ENCODE measurements at regions not wholly inside any gene's neighbourhood (a gene's known extent, or its start where the extent isn't known, plus 50 kb on each side); places are given as distances from the start of the nearest gene placed in this dataset.

GRCh38 chr10:58903071-58903470 is 273.4 kb upstream of the PHYHIPL start:
- TF ChIP-seq, protein P1, sequence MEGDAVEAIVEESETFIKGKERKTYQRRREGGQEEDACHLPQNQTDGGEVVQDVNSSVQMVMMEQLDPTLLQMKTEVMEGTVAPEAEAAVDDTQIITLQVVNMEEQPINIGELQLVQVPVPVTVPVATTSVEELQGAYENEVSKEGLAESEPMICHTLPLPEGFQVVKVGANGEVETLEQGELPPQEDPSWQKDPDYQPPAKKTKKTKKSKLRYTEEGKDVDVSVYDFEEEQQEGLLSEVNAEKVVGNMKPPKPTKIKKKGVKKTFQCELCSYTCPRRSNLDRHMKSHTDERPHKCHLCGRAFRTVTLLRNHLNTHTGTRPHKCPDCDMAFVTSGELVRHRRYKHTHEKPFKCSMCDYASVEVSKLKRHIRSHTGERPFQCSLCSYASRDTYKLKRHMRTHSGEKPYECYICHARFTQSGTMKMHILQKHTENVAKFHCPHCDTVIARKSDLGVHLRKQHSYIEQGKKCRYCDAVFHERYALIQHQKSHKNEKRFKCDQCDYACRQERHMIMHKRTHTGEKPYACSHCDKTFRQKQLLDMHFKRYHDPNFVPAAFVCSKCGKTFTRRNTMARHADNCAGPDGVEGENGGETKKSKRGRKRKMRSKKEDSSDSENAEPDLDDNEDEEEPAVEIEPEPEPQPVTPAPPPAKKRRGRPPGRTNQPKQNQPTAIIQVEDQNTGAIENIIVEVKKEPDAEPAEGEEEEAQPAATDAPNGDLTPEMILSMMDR (conservative IDR thresholded peaks at IDR 0.05; ENCODE audit: low read depth in 2 of 2), result no peak
- TF ChIP-seq JUNB (IDR thresholded peaks at IDR 0.05; ENCODE audit: unreplicated experiment), result no peak
- no peak for TF ChIP-seq POLR2AphosphoS5 (IDR thresholded peaks at IDR 0.05; ENCODE audit: low read depth)

Data from GM23338 (cell line).